ENCODE measurements at regions not wholly inside any gene's neighbourhood (a gene's known extent, or its start where the extent isn't known, plus 50 kb on each side); places are given as distances from the start of the nearest gene placed in this dataset.

DNA sequence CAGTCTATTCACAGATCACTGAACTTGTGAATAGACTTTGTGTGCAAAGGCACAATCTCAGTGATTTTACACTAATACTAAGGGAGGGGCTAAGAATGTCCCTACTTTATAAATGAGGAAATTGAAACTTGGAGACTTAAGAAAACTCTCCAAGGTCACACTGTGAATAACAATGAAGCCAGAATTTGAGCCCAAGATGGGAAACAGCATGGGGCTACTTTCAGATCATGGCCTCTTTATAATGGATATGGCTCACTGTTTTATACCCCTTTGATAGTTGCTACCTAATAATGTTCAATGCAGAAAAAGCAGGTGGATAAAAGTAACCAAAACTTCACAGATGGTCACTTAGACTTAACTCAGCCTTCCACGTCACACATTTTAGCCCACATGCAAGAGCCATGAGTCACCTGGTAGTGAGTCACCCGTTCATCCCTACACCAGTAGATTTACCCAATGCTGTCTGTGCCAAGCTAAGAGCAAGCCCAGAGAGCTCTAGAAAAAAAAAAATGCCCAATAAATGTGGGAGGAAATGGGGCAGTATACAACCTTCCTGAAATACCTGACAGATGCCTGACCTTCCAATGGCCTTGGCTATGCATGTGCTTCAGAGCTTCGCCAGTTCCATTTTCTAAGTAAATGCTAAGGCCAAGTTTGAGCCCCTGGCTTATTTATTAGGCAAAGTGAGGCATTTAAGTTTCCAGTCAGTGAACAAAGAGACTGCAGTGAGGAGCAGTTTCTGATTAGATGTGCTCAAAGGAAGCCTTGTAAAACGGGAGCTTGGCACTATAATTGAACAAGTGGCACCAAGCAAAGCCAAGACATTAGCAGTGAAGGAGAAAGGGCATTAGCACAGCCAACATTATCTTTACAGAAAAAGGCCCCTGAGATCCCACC, 219.7 kb downstream of the TMEM114 start:
- TF ChIP-seq CTCF (IDR thresholded peaks at IDR 0.05; ENCODE audit: control extremely low read depth, extremely low read depth, low read depth, missing control alignments), result no peak
- DNase-seq (ENCODE audit: extremely low spot score), result no peak
- ChIA-PET CTCF (interaction anchor here (1.0 to 1.3 kb wide), 2 partner anchors 9 to 10 kb away, joined by 3 to 5 read pairs; no protein-coding TSS in a partner anchor), POLR2A (no interaction called here)

DNA sequence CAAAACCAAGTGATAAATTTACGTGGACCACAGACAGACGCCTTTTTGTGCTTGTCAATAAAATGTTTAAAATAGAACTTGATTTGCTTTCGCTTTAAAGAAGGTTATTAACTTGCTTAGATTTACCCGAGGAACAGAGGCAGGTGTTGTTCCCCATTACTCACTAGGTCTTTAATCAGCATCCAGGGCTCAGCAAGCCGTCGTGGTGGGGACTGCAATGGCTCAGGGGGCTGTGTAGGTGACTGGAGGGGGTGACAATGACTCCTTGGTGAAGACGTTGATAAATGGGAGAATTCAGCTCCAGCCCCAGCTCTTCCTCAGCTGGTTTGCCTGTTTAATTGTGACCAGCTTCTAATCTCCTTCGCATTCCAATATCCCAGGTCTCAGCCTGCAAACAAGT, 231.4 kb downstream of the TMEM114 start:
- ChIA-PET CTCF (no interaction called here), POLR2A (no interaction called here)
- DNase-seq (ENCODE audit: extremely low spot score), result no peak
- no peak for TF ChIP-seq CTCF (IDR thresholded peaks at IDR 0.05; ENCODE audit: control extremely low read depth, extremely low read depth, low read depth, missing control alignments)

GRCh38 chr16:8355675-8356074, 234.6 kb downstream of the TMEM114 start:
- ChIA-PET CTCF (no interaction called here), POLR2A (no interaction called here)
- no peak for TF ChIP-seq CTCF (IDR thresholded peaks at IDR 0.05; ENCODE audit: control extremely low read depth, extremely low read depth, low read depth, missing control alignments)
- DNase-seq (ENCODE audit: extremely low spot score), result no peak

DNA sequence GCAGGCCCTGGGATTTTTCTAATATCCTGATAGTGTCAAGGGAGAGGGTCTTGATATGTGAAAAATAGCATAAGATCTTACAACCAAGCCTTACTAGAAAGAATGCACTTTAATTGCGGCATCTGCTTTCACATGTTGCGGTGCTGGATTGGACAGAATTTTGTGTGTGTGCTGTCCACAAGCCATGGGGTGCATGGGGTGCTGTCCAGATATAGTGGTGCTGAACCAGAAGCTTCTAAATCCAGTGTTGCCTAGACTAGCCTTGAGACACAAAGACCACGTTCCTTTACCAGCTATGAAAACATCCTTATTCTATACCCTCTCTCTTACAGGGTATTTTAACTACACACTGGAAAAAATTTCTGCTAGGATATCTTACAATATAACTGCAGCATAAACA, 244.0 kb downstream of the TMEM114 start:
- DNase-seq (ENCODE audit: extremely low spot score), result no peak
- TF ChIP-seq CTCF (IDR thresholded peaks at IDR 0.05; ENCODE audit: control extremely low read depth, extremely low read depth, low read depth, missing control alignments), result no peak
- ChIA-PET POLR2A (no interaction called here), CTCF (no interaction called here)

DNA sequence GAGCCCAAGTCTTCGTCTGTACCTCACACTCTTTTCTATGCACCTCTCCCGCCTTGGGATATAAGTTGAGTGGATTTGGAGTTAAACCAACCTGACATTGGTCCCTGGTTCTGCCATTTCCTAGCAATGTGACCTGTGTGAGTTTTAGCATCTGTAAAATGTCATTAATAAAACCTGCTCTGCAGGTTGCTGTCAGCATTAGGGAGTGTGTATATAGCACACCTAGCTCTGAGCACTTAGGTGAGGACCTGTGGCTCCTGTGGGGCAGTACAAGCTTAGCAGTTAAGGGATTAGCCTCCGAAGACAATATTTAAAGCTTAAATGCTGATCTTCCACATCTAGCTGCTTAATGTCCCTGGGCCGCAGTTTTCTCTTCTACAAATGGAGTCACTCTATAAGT, 248.0 kb downstream of the TMEM114 start:
- no peak for TF ChIP-seq CTCF (IDR thresholded peaks at IDR 0.05; ENCODE audit: control extremely low read depth, extremely low read depth, low read depth, missing control alignments)
- DNase-seq (ENCODE audit: extremely low spot score), result no peak
- POLR2A ChIA-PET, result no interaction called here
- CTCF ChIA-PET, result interaction anchor here (1.2 kb wide), 1 partner anchor 10 kb away, joined by 3 read pairs; no protein-coding TSS in a partner anchor

DNA sequence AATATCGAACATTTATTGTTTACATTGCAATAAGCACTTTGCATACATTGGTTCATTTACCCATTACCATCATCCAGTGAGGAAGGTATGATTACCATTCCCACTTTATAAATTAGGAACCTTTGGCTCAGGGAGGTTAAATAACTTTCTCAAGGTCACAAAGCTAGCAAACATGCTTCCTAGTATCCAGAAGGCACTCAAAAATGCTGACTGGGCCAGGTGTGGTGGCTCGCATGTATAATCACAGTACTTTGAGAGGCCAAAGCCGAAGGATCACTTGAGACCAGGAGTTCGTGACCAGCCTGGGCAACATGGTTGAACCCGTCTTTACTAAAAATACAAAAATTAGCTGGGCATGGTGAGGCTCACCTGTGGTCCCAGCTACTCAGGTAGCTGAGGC, 259.6 kb downstream of the TMEM114 start:
- CTCF ChIA-PET, result interaction anchor here (1.9 kb wide), 1 partner anchor 22 kb away, joined by 5 read pairs; no protein-coding TSS in a partner anchor
- DNase-seq (ENCODE audit: extremely low spot score), result no peak
- POLR2A ChIA-PET, result no interaction called here
- no peak for TF ChIP-seq CTCF (IDR thresholded peaks at IDR 0.05; ENCODE audit: control extremely low read depth, extremely low read depth, low read depth, missing control alignments)
